ENCODE measurements at regions not wholly inside any gene's neighbourhood (a gene's known extent, or its start where the extent isn't known, plus 50 kb on each side); places are given as distances from the start of the nearest gene placed in this dataset.

- TF ChIP-seq BCL11A (tag by site-specific recombination; IDR thresholded peaks at IDR 0.05; ENCODE audit: low read depth) (no peak), ZNF133 (tag by site-specific recombination; IDR thresholded peaks at IDR 0.05) (no peak)
- no peak overlapping the region for H3K4me3 ChIP-seq (ENCODE audit: low read depth, low read length)
- CTCF ChIA-PET = interaction anchor here (1.1 kb wide), 1 partner anchor 12 kb away, joined by 4 read pairs; no protein-coding TSS in a partner anchor
- no peaks in the 10 kb centered on the region for H3K36me3 ChIP-seq (ENCODE audit: control insufficient read depth in 2 of 2, insufficient read depth in 1 of 2, low read length in 2 of 2)
- POLR2A ChIA-PET = no interaction called here
- no peak overlapping the region for H3K27ac ChIP-seq (ENCODE audit: extremely low read depth, low read depth, low read length)
- H3K4me1 ChIP-seq (ENCODE audit: control insufficient read depth, insufficient read depth, low read length) = no peaks in the 10 kb centered on the region
- H3K9me3 ChIP-seq (ENCODE audit: control insufficient read depth, insufficient read depth, low read depth, low read length) = no peaks in the 10 kb centered on the region
These were observed 323.7 kb downstream of the BRD1 start for GRCh38 chr22:49503896-49504521.

DNA sequence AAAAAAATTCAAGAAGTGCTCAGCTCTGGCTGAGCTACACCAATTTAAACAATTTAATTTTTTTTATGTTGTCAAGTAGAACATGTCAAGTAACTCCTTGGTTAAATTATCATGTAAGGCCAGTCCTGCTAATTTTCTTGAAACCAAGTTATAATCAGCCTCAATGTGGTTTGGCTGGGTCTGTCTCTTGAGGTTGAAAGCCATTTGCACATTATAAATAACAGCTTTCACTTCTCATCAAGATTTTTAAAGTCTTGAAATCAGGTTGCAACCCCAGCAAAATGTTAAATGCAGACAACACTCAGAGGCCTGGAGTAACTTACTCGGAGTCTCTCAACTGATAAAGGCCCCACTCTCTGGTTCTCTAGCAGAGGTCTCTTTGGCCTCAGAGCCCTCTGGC is 324.4 kb downstream of the BRD1 start:
- H3K4me1 ChIP-seq (ENCODE audit: control insufficient read depth, insufficient read depth, low read length) = no peaks in the 10 kb centered on the region
- H3K9me3 ChIP-seq (ENCODE audit: control insufficient read depth, insufficient read depth, low read depth, low read length) = no peaks in the 10 kb centered on the region
- no peak overlapping the region for H3K4me3 ChIP-seq (ENCODE audit: low read depth, low read length)
- POLR2A ChIA-PET = no interaction called here
- H3K36me3 ChIP-seq (ENCODE audit: control insufficient read depth in 2 of 2, insufficient read depth in 1 of 2, low read length in 2 of 2) = no peaks in the 10 kb centered on the region
- no peak overlapping the region for H3K27ac ChIP-seq (ENCODE audit: extremely low read depth, low read depth, low read length)
- TF ChIP-seq ZNF354C (tag by site-specific recombination; IDR thresholded peaks at IDR 0.05; ENCODE audit: borderline replicate concordance, low read depth) = no peak
- TF ChIP-seq, protein P1, sequence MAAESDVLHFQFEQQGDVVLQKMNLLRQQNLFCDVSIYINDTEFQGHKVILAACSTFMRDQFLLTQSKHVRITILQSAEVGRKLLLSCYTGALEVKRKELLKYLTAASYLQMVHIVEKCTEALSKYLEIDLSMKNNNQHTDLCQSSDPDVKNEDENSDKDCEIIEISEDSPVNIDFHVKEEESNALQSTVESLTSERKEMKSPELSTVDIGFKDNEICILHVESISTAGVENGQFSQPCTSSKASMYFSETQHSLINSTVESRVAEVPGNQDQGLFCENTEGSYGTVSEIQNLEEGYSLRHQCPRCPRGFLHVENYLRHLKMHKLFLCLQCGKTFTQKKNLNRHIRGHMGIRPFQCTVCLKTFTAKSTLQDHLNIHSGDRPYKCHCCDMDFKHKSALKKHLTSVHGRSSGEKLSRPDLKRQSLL (tag by site-specific recombination; IDR thresholded peaks at IDR 0.05) = no peak
- TF ChIP-seq, protein P2, sequence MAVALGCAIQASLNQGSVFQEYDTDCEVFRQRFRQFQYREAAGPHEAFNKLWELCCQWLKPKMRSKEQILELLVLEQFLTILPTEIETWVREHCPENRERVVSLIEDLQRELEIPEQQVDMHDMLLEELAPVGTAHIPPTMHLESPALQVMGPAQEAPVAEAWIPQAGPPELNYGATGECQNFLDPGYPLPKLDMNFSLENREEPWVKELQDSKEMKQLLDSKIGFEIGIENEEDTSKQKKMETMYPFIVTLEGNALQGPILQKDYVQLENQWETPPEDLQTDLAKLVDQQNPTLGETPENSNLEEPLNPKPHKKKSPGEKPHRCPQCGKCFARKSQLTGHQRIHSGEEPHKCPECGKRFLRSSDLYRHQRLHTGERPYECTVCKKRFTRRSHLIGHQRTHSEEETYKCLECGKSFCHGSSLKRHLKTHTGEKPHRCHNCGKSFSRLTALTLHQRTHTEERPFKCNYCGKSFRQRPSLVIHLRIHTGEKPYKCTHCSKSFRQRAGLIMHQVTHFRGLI (tag by site-specific recombination; IDR thresholded peaks at IDR 0.05) = no peak
- no peak for TF ChIP-seq ZNF121 (tag by site-specific recombination; IDR thresholded peaks at IDR 0.05)
- no peak for TF ChIP-seq ZNF292 (tag by site-specific recombination; IDR thresholded peaks at IDR 0.05; ENCODE audit: borderline replicate concordance, low read depth)
- TF ChIP-seq, protein P3, sequence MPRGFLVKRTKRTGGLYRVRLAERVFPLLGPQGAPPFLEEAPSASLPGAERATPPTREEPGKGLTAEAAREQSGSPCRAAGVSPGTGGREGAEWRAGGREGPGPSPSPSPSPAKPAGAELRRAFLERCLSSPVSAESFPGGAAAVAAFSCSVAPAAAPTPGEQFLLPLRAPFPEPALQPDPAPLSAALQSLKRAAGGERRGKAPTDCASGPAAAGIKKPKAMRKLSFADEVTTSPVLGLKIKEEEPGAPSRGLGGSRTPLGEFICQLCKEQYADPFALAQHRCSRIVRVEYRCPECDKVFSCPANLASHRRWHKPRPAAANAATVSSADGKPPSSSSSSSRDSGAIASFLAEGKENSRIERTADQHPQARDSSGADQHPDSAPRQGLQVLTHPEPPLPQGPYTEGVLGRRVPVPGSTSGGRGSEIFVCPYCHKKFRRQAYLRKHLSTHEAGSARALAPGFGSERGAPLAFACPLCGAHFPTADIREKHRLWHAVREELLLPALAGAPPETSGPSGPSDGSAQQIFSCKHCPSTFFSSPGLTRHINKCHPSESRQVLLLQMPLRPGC (tag by site-specific recombination; IDR thresholded peaks at IDR 0.05) = no peak
- no peak for TF ChIP-seq ZNF792 (tag by site-specific recombination; IDR thresholded peaks at IDR 0.05)
- no peak for TF ChIP-seq ZNF133 (tag by site-specific recombination; IDR thresholded peaks at IDR 0.05)
- no peak for TF ChIP-seq ZNF2 (tag by site-specific recombination; IDR thresholded peaks at IDR 0.05)
- TF ChIP-seq ZNF501 (tag by site-specific recombination; IDR thresholded peaks at IDR 0.05) = no peak
- TF ChIP-seq ZBTB26 (tag by site-specific recombination; optimal IDR thresholded peaks at IDR 0.05) = no peak
- no peak for TF ChIP-seq ZNF157 (tag by site-specific recombination; IDR thresholded peaks at IDR 0.05)
- TF ChIP-seq, protein P4, sequence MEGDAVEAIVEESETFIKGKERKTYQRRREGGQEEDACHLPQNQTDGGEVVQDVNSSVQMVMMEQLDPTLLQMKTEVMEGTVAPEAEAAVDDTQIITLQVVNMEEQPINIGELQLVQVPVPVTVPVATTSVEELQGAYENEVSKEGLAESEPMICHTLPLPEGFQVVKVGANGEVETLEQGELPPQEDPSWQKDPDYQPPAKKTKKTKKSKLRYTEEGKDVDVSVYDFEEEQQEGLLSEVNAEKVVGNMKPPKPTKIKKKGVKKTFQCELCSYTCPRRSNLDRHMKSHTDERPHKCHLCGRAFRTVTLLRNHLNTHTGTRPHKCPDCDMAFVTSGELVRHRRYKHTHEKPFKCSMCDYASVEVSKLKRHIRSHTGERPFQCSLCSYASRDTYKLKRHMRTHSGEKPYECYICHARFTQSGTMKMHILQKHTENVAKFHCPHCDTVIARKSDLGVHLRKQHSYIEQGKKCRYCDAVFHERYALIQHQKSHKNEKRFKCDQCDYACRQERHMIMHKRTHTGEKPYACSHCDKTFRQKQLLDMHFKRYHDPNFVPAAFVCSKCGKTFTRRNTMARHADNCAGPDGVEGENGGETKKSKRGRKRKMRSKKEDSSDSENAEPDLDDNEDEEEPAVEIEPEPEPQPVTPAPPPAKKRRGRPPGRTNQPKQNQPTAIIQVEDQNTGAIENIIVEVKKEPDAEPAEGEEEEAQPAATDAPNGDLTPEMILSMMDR (tag by site-specific recombination; IDR thresholded peaks at IDR 0.05) = no peak
- CTCF ChIA-PET = no interaction called here
